ENCODE measurements at regions not wholly inside any gene's neighbourhood (a gene's known extent, or its start where the extent isn't known, plus 50 kb on each side); places are given as distances from the start of the nearest gene placed in this dataset.
A peak's percentile ranks its signal among the peaks of the same experiment; 100 is the strongest.

- Histone ChIP-seq H3K4me3 (ENCODE audit: low read length) (peak overlapping the region; percentile 8), H3K4me2 (ENCODE audit: low read length) (peak overlapping the region; percentile 49), H3K4me1 (ENCODE audit: low read length) (peaks cover 88% of the 10 kb centered on the region), H2AFZ (ENCODE audit: low read depth, low read length) (0 out of 2 replicates have a peak overlapping the region, but pooled peaks have one; percentile 40), H3K79me2 (ENCODE audit: low read length) (no peaks in the 10 kb centered on the region), H4K20me1 (ENCODE audit: insufficient read depth, low read length) (no peaks in the 10 kb centered on the region), H3K9me3 (ENCODE audit: insufficient read depth, low read length) (no peaks in the 10 kb centered on the region), H3K36me3 (replicated peaks; ENCODE audit: low read depth, low read length) (peaks cover 15% of the 10 kb centered on the region), H3K27me3 (ENCODE audit: low read depth, low read length) (no peaks in the 10 kb centered on the region), H3K9ac (ENCODE audit: low read length) (peak overlapping the region; percentile 55), H3K27ac (ENCODE audit: low read length) (peak overlapping the region; percentile 96)
- TF ChIP-seq, protein P1, sequence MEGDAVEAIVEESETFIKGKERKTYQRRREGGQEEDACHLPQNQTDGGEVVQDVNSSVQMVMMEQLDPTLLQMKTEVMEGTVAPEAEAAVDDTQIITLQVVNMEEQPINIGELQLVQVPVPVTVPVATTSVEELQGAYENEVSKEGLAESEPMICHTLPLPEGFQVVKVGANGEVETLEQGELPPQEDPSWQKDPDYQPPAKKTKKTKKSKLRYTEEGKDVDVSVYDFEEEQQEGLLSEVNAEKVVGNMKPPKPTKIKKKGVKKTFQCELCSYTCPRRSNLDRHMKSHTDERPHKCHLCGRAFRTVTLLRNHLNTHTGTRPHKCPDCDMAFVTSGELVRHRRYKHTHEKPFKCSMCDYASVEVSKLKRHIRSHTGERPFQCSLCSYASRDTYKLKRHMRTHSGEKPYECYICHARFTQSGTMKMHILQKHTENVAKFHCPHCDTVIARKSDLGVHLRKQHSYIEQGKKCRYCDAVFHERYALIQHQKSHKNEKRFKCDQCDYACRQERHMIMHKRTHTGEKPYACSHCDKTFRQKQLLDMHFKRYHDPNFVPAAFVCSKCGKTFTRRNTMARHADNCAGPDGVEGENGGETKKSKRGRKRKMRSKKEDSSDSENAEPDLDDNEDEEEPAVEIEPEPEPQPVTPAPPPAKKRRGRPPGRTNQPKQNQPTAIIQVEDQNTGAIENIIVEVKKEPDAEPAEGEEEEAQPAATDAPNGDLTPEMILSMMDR (IDR thresholded peaks at IDR 0.05; ENCODE audit: low read depth, low read length), result no peak
- no peak for TF ChIP-seq EZH2phosphoT487 (IDR thresholded peaks at IDR 0.05; ENCODE audit: low read depth)
Observed at GRCh38 chr6:82072751-82073150, 174.8 kb downstream of the IBTK start.

DNA sequence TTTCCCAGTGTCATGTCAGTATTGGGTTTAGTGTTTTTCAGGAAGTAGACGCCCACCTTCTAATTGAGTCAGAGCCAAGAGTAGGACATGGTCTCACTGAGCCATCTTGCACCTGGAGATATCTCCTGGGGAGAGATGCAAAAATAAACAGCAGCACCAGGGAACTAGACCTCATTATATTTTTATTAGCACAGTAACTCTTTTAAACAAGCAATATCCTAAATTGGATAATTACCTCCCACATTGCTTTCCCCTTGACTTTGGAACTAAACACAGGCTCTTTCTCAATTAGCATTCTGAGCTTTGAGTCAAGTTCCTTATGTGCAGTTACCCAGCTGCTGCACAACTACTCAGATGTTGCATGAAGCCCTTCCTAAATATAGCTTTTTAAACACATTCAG is 175.4 kb downstream of the IBTK start:
- Histone ChIP-seq H3K4me1 (ENCODE audit: low read length) (peaks cover 91% of the 10 kb centered on the region), H2AFZ (ENCODE audit: low read depth, low read length) (0 out of 2 replicates have a peak overlapping the region, but pooled peaks have one; percentile 4), H3K9ac (ENCODE audit: low read length) (peak overlapping the region; percentile 51), H3K79me2 (ENCODE audit: low read length) (no peaks in the 10 kb centered on the region), H3K9me3 (ENCODE audit: insufficient read depth, low read length) (no peaks in the 10 kb centered on the region), H3K4me3 (ENCODE audit: low read length) (peak overlapping the region; percentile 8), H4K20me1 (ENCODE audit: insufficient read depth, low read length) (no peaks in the 10 kb centered on the region), H3K36me3 (replicated peaks; ENCODE audit: low read depth, low read length) (peaks cover 15% of the 10 kb centered on the region), H3K27me3 (ENCODE audit: low read depth, low read length) (no peaks in the 10 kb centered on the region), H3K4me2 (ENCODE audit: low read length) (peak overlapping the region; percentile 49), H3K27ac (ENCODE audit: low read length) (peak overlapping the region; percentile 96)
- no peak for TF ChIP-seq EZH2phosphoT487 (IDR thresholded peaks at IDR 0.05; ENCODE audit: low read depth)
- TF ChIP-seq, protein P1 (IDR thresholded peaks at IDR 0.05; ENCODE audit: low read depth, low read length), result no peak

GRCh38 chr6:82068721-82069120 is 178.8 kb downstream of the IBTK start:
- Histone ChIP-seq H3K4me3 (ENCODE audit: low read length) (no peak overlapping the region), H3K36me3 (replicated peaks; ENCODE audit: low read depth, low read length) (peaks cover 28% of the 10 kb centered on the region)
- TF ChIP-seq, protein P1 (IDR thresholded peaks at IDR 0.05; ENCODE audit: low read depth, low read length), result no peak
- TF ChIP-seq EZH2phosphoT487 (IDR thresholded peaks at IDR 0.05; ENCODE audit: low read depth), result no peak

DNA sequence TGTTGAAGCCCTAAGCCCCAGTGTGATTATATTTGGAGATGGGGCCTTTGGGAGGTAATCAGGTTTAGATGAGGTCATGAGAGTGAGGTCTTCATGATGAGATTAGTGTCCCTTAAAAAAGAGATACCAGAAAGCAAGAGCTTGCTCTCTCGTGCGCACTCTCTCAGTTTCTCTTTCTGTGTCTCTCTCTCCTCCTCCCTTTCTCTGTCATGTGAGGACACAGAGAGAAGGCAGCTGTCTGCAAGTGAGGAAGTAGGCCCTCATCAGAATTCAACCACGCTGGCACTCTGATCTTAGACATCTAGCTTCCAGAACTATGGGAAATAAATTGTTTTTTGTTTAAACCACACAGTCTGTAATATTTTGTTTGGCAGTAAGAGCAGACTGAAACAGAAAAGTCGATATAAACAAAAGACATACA is 180.5 kb downstream of the IBTK start:
- peak overlapping the region; percentile 80 for H3K9ac ChIP-seq (ENCODE audit: low read length)
- peak overlapping the region; percentile 10; the same call in 1 of the 2 replicates for H3K4me3 ChIP-seq (ENCODE audit: low read length)
- peaks cover 29% of the 10 kb centered on the region for H3K36me3 ChIP-seq (replicated peaks; ENCODE audit: low read depth, low read length)
- 0 out of 2 replicates have a peak overlapping the region, but pooled peaks have one; percentile 37 for H2AFZ ChIP-seq (ENCODE audit: low read depth, low read length)
- peak overlapping the region; percentile 57 for H3K4me2 ChIP-seq (ENCODE audit: low read length)
- no peaks in the 10 kb centered on the region for H3K27me3 ChIP-seq (ENCODE audit: low read depth, low read length)
- no peaks in the 10 kb centered on the region for H4K20me1 ChIP-seq (ENCODE audit: insufficient read depth, low read length)
- peaks cover 77% of the 10 kb centered on the region for H3K4me1 ChIP-seq (ENCODE audit: low read length)
- peak overlapping the region; percentile 96 for H3K27ac ChIP-seq (ENCODE audit: low read length)
- H3K79me2 ChIP-seq (ENCODE audit: low read length), result no peaks in the 10 kb centered on the region
- TF ChIP-seq, protein P1 (IDR thresholded peaks at IDR 0.05; ENCODE audit: low read depth, low read length), result no peak
- no peak for TF ChIP-seq EZH2phosphoT487 (IDR thresholded peaks at IDR 0.05; ENCODE audit: low read depth)
- H3K9me3 ChIP-seq (ENCODE audit: insufficient read depth, low read length), result 0 out of 2 replicates have a peak, but pooled peaks cover 1% of the 10 kb centered on the region

More at GRCh38 chr6:82068721-82069120, 178.8 kb downstream of the IBTK start:
- Histone ChIP-seq H3K27ac (ENCODE audit: low read length) (peak overlapping the region; percentile 96), H3K9ac (ENCODE audit: low read length) (peak overlapping the region; percentile 11; the same call in 1 of the 2 replicates), H3K4me2 (ENCODE audit: low read length) (no peak overlapping the region), H4K20me1 (ENCODE audit: insufficient read depth, low read length) (no peaks in the 10 kb centered on the region), H3K27me3 (ENCODE audit: low read depth, low read length) (no peaks in the 10 kb centered on the region), H3K79me2 (ENCODE audit: low read length) (no peaks in the 10 kb centered on the region), H3K9me3 (ENCODE audit: insufficient read depth, low read length) (no peaks in the 10 kb centered on the region), H3K4me1 (ENCODE audit: low read length) (peaks cover 94% of the 10 kb centered on the region), H2AFZ (ENCODE audit: low read depth, low read length) (peak overlapping the region; percentile 13; the same call in 1 of the 2 replicates)
